ENCODE measurements at regions not wholly inside any gene's neighbourhood (a gene's known extent, or its start where the extent isn't known, plus 50 kb on each side); places are given as distances from the start of the nearest gene placed in this dataset.

DNA sequence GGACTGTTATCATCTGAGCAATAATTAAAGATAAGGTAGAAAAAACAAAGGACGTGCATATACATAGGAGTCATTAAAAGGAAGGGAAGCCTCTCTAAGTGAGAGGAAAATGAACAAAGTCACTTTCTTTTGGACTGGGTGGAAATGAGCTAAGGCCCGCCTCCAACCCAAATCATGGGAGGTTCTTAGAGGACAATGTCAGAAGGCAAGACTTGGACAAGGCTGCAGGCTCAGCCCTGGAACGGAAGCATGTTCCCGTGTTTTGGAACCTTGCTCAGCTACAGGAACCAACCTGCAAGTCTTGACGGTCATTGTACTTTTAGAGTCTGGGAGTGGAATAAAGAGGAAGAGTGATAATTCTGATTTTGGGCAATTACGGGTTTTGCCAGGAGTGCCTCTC lies 59.4 kb upstream of the EPB41L3 start:
- Histone ChIP-seq H3K9ac (ENCODE audit: low read depth in 2 of 2, low read length in 2 of 2) (no peak overlapping the region), H3K27ac (no peak overlapping the region), H3K4me1 (no peaks in the 10 kb centered on the region), H3K36me3 (no peaks in the 10 kb centered on the region), H3K4me3 (no peak overlapping the region), H3K27me3 (no peaks in the 10 kb centered on the region), H3K9me3 (no peaks in the 10 kb centered on the region)
- TF ChIP-seq, protein P1, sequence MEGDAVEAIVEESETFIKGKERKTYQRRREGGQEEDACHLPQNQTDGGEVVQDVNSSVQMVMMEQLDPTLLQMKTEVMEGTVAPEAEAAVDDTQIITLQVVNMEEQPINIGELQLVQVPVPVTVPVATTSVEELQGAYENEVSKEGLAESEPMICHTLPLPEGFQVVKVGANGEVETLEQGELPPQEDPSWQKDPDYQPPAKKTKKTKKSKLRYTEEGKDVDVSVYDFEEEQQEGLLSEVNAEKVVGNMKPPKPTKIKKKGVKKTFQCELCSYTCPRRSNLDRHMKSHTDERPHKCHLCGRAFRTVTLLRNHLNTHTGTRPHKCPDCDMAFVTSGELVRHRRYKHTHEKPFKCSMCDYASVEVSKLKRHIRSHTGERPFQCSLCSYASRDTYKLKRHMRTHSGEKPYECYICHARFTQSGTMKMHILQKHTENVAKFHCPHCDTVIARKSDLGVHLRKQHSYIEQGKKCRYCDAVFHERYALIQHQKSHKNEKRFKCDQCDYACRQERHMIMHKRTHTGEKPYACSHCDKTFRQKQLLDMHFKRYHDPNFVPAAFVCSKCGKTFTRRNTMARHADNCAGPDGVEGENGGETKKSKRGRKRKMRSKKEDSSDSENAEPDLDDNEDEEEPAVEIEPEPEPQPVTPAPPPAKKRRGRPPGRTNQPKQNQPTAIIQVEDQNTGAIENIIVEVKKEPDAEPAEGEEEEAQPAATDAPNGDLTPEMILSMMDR (IDR thresholded peaks at IDR 0.05) = no peak
- intact Hi-C loops (cut with DNase I) = loop anchor here (10.0 kb wide), 1 partner anchor 242 kb away; no protein-coding TSS in a partner anchor
- no peak for DNase-seq

DNA sequence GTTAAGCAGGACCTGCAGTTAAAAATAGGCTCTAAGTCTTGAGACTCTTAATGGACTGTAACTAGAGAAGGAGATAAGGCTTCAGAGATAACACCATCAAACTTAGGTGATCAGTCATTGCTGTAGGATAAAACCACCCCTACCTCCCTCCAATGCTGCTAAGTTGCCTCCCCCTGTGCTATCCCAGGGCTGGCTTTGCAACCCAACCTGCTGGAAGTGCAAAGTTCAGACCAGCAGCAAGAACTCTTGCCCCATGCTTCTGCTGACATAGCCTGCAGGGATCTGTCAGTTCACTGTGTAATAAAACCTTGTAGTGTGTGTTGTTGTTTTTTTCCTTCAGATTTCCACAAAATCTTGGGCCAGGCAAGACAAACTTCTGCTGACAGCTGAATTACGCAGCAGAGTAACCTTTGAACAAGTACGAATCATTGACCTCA lies 57.4 kb upstream of the EPB41L3 start:
- no peaks in the 10 kb centered on the region for H3K36me3 ChIP-seq
- no peaks in the 10 kb centered on the region for H3K27me3 ChIP-seq
- H3K4me1 ChIP-seq = no peaks in the 10 kb centered on the region
- H3K27ac ChIP-seq = no peak overlapping the region
- H3K9me3 ChIP-seq = no peaks in the 10 kb centered on the region
- TF ChIP-seq, protein P1 (IDR thresholded peaks at IDR 0.05) = no peak
- H3K9ac ChIP-seq (ENCODE audit: low read depth in 2 of 2, low read length in 2 of 2) = no peak overlapping the region
- no peak overlapping the region for H3K4me3 ChIP-seq
- DNase-seq = no peak
- intact Hi-C loops (cut with DNase I) = loop anchor here (10.0 kb wide), 1 partner anchor 244 kb away; no protein-coding TSS in a partner anchor

DNA sequence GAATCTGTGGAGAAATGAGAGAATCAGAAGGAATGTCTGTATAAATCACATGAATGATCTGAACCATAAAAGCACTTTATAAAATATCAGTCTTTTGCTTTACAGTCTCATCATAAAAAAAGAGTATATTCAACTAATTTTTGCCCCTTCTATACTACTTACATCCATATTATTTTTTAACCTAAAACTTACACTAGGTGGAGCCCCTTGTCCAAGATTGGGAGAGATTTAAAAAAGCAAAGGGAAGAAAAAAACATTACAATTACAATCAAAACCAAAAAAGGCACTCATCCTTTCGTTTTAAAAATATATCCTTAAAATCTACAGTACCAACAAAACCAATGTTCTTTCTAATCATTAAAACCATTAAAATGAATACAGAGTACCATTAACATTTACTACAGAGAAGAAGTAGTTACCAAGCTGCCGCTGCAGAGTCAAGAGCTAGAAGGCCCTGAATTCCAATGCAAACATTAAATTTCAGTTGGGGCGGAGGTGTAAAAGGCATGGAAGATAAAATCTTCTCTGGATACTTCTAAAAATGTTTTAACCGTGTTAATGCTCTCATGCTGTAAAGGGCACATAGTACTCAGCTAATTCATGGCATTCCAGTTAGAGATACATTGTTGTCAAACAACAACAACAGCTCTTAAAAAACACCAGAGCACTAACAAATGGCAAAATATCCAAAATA lies 56.7 kb upstream of the EPB41L3 start:
- Histone ChIP-seq H3K9me3 (no peaks in the 10 kb centered on the region), H3K27ac (no peak overlapping the region), H3K9ac (ENCODE audit: low read depth in 2 of 2, low read length in 2 of 2) (no peak overlapping the region), H3K4me3 (no peak overlapping the region), H3K36me3 (no peaks in the 10 kb centered on the region), H3K27me3 (no peaks in the 10 kb centered on the region), H3K4me1 (no peaks in the 10 kb centered on the region)
- TF ChIP-seq, protein P1 (IDR thresholded peaks at IDR 0.05) = peak; percentile 16
- intact Hi-C loops (cut with DNase I) = loop anchor here (10.0 kb wide), 1 partner anchor 244 kb away; no protein-coding TSS in a partner anchor
- no peak for DNase-seq

DNA sequence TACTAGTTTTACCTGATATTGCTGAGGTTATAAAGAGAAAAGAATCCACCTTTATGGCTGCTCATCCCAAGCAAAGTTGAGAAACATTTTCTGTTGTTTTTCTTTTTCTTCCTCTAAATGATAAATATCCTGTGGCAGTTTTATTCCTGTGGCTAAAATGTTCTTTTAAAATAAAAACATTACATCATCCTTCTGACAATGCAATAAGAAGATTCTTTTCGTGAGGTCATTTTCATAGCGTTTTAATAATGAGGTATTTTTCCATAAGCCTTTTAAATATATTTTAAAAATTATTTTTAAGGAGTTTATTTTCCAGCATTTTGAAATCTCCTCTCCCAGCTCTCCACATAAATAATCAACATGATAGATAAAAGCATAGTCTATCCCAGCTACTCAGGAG lies 52.8 kb upstream of the EPB41L3 start:
- DNase-seq = no peak
- Histone ChIP-seq H3K9ac (ENCODE audit: low read depth in 2 of 2, low read length in 2 of 2) (no peak overlapping the region), H3K36me3 (no peaks in the 10 kb centered on the region), H3K27me3 (no peaks in the 10 kb centered on the region), H3K9me3 (no peaks in the 10 kb centered on the region), H3K4me1 (no peaks in the 10 kb centered on the region), H3K27ac (no peak overlapping the region), H3K4me3 (no peak overlapping the region)
- TF ChIP-seq, protein P1 (IDR thresholded peaks at IDR 0.05) = no peak
- intact Hi-C loops (cut with DNase I) = no loop called here
